HG03175 (cell line): ENCODE measurements at regions not wholly inside any gene's neighbourhood (a gene's known extent, or its start where the extent isn't known, plus 50 kb on each side); places are given as distances from the start of the nearest gene placed in this dataset.

Source experiments
- ATAC-seq: cut with Tn5 transposase; IDR thresholded peaks from one replicate; pipeline ENCODE4 v1.9.1; 2021; ENCODE audit warnings: mild to moderate bottlenecking, moderate library complexity; ENCODE audit not compliant: unreplicated experiment

DNA sequence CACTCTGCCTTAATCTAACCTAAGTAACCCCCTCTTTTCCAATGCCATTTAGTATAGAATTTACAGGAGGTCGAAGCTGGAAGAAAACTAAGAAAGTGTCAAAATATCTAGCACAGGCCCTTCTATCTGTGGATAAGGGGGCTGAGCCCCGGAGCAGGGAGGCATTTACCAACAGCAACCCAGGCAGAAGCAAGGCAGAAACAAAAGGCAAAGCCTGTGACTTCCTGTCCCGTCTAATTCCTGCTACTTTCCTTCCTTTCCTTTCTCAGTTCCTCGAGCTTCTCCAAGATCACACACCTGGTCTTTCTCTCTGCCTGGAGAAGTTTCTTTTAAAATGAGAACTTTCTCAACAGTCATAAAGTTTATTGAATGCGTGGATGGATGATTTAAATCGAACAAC lies 146.0 kb downstream of the FOXA2 start:
- no peak for ATAC-seq

DNA sequence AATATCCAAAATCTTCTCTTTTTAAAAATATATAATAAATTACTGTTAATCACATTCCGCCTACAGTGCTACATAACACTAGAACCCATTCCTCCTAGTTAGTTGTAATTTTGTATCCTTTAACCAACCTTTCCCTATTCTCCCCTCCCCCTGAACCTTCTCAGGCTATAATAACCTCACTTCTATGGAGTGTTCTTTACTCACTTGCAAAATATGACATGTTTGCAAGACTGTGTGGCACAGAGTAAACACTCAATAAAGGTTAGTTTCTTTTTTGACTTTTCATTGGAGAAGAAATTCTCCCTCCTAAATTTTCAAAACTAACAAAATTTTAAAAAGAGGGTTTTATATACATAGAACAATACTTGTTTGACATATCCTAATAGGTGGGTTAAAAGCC lies 147.0 kb downstream of the FOXA2 start:
- ATAC-seq = no peak

DNA sequence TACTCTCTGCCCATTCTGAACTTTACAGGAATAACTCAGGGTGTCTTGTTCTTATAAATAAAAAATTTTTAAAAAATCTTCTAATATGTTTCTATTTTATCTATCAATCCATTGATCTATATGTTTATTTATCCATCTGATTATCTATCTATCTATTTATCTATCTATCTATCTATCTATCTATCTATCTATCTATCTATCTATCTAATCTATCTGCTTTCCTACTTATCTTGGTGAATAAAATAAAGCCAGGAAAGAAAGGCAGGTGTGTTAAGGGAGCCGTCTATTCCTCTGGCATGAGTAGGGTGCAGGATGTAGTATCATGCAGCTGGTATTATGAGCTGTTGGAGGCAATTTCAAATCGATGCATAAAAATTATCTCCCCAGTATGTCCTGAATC lies 153.0 kb downstream of the FOXA2 start:
- ATAC-seq = no peak

DNA sequence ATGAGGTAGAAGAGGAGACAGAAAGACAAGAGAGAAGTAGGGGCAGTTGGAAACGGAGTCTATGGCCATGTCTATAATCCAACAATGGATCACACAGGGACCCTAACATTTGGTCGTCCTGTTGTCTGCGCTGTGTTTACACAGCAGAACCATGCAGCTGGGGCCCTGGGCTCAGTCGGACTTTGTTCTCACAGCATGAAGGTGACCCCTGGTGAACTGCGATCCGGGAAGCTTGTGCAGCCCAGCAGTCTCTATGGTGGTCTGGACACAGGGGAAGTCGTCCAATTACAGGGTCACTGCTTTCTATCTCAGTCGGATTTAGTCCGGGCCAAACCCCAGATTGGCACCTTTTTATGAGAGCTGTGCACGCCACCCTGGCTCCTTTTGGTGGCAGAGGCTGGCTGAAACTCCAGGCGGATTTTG lies 153.6 kb downstream of the FOXA2 start:
- ATAC-seq = no peak

DNA sequence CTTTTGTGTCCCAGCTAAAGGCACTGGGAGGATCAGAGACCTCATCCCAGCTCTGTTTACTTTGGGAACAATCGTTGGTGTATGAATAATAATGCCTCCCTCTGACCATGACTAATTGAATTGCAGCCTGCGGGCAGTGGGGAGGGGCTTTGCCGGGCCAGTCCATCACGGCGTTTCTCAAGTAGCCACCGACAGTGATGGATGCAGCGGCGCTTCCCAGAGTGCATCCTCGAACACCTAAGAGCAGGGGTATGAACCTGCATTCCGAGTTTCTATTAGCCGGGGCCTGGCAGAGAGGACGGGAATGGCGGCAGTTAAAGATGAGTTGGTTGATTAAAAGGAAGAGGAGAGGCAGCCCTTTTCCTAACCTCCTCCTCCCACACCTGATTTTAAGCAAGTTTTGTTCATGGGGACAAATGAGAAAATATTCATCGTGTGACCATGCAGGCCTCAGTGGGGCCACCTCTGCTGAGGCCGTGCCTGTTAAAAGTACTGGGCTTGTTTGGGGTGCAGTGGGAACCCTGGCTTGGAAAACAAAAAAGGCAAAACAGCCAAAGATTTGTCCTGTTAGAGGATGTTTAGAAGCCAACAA lies 154.1 kb downstream of the FOXA2 start:
- no peak for ATAC-seq

DNA sequence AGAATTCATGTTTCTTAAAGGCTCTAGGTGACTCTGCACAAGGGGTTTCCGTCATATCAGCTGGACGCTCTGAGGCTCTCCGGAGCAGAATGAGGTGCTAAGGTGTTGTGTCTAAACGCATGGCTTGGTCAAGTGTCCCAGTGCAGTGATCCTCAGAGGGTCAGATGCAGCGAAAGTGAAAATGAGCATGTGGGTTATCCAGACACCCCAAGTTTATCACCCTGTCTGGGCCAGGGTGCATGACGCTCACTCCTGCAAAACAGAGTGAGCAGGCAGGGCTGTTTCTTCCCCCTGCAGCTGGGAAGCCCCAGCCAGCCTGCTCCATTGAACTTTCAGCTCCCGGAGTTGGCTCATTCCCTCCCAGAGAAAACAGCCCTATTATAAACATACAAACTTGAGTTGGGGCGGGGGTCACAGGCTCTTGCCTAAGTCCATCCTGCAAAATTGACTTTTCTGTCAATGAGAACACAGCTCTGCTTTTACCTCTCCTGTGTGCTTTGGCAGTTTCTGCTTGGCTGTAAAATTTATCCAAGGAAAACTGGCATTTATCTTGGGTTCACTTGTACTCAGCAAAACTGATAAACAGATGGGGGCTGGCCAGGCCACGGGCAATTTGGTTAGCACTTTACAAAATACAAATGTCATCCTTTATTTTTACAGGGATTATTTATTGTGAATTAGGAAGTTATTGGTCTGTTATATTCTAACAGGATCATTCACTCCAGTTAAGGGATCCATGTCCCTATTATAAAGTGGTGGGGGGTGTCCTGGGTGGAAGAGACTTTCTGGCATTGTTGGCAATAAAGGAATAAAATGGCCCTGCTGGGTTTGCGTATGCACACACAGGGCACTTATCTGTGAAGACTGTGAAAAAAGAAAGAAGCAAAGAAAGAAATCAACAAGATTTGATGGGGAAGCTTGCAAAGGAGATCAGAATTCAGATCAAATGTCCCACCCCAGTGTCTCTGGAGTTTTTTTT lies 154.9 kb downstream of the FOXA2 start:
- no peak for ATAC-seq

DNA sequence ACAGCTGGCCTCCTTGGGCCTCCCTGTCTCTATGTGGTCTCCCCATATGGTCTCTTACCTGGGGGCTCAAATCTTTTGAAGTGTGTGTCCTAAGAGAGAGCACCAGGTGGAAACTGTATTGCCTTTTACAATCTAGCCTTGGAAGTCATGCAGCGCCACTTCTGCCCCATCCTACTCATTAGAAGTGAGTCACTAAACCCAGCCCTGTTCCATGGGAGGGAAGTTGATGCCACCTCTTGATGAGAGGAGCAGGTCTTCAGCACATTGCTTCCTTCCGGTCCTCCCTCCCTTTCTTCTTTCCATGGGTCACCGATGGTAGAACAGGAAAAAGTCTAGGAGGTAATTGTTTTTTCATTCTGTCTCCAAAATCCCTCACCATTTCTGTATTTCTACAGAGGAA lies 156.3 kb downstream of the FOXA2 start:
- no peak for ATAC-seq

DNA sequence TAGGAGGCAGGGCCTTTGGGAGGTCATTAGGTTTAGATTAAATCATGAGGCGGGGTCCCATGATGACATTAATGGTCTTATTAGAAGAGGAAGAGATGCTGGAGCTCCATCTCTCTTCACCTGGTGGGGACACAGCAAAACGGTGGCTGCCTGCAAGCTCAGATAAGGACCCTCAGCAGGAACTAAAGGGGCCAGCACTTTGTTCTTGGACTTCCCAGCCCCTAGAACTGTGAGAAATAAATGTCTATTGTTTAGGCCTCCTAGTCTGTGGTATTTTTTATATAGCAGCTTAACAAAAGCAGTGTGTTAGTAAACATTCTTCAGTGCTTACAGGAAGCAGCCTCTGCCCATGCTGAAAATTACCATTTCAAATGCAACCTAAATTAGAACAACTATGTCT lies 157.6 kb downstream of the FOXA2 start:
- no peak for ATAC-seq

DNA sequence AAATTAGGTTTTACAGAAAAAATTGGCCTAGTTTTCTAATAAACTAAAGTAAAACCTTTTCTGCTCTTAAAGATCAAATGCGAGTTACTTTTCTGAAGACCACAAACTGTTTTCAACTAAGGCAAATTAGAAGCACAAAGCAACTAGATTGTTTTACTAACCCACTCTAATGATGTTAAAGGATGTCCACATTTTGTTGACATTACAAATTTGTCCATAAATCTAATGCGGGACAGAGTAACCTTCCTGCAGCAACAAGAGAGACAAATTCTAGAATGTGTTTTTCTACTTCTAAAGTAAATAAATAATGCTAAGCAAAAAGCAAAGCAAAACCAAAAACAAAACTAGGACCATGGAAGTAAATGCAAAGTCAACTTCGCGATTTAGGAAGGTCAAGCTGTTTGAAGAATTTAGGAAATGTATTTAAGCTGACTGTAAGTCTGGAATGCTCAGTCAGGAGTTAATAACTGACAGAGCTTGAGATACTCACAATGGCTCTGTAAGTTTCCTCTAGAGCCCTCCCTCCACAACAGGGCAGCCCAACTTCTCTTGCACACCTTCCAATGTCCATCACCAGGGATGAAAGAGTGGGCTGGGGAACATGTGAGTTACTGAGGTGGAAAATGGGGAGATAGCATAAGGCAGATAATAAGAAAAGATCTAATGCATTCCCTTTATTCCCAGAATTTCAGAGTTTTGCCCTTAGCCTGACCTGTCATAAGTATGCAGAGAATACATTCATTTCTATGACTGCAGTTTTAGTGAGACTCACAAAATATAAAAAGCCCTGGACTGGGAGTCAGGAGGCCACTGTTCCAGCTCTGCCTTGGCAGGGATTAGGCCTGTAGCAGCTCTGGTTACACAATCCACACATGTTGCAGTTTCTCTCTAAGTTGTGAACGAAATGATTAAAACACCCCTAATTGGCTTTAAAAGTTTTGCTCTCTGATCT lies 158.8 kb downstream of the FOXA2 start:
- ATAC-seq = no peak

DNA sequence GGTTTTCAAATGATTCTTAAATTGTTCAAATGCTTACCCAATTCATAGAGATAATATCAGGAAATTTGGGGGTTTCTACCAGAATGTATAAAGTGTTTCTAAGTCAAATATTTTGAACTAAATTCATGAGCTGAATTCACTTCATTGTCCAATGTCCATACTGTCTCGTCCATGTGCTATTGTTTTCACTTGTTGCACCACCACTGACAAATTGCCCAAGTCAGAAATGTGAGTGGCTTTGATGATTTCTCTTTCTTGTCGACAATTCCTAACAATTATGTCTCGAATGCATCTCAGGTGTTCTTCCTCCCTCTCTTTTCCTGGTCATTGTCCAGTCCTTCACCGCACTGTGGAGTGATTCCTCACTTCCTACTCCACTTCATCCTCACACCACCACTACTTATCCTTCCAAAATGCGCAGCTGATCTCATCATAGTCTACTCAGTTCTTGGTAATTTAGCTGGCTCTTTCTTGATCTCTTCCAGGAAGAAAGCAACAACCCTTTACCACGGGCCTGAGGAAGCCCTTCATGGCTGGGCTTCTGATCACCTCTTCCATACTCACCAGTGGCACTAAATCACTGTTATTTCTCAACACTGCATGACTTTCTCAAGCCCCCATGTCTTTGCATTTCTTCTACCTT lies 161.1 kb downstream of the FOXA2 start:
- no peak for ATAC-seq

DNA sequence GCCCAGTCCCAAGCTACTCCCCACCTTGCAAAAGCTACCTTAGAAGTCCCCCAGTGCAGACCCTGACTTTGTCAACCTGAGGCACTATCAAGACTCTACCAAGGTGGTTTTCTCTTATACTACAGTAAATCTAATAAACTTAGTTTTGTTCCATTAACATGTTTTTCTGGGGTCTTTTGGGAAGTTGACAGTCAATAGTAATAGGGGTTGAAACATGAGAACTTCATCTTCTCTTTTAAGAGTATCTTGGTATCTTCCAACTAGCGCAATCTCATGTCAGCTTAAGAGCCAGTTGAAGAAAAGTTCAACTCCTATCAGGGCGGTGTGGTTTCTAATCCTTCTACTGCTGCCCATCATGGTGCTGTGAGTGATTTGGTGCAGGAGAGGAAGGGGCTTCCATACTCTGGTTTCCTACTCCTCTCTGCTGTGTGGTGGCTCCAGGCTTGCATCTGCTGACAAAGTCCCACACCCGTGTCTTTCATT lies 164.2 kb downstream of the FOXA2 start:
- no peak for ATAC-seq

DNA sequence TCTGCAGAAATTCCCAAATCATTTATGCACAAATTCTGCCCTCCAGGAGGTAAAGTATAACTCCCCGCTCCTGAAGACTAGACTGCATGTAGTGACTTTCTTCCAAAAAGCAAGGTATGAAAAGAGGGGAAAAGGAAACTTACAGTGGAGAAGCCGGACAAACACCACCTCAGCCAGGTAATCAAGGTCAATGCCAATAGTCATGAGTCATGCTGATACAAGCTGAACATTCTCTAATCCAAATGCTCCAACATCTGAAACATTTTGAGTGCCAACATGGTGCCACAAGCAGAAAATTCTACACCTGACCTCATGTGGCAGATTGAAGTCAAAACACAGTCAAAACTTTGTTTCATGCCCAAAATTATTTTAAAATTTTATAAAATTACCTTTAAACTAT lies 165.6 kb downstream of the FOXA2 start:
- ATAC-seq = no peak

DNA sequence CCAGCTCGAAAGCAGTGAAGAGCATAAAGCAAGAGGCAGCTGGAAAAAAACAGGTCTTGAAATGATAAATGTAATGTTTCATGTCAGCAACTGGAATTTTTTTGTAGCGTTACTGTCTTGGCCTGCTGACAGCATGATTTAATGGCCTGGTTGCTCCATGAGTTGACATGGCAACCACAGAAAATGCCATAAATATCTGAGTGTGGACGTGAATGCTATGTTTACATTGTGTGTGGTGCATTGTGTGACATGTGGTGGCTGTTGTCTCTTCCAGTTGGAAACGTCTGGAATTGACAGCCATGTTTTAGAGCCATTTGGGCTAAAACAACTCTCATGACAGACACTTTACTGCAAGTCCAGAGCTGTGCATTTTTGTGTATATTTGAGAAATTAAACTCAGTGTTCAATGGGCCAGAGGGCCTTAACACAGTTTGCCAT lies 170.0 kb downstream of the FOXA2 start:
- no peak for ATAC-seq

DNA sequence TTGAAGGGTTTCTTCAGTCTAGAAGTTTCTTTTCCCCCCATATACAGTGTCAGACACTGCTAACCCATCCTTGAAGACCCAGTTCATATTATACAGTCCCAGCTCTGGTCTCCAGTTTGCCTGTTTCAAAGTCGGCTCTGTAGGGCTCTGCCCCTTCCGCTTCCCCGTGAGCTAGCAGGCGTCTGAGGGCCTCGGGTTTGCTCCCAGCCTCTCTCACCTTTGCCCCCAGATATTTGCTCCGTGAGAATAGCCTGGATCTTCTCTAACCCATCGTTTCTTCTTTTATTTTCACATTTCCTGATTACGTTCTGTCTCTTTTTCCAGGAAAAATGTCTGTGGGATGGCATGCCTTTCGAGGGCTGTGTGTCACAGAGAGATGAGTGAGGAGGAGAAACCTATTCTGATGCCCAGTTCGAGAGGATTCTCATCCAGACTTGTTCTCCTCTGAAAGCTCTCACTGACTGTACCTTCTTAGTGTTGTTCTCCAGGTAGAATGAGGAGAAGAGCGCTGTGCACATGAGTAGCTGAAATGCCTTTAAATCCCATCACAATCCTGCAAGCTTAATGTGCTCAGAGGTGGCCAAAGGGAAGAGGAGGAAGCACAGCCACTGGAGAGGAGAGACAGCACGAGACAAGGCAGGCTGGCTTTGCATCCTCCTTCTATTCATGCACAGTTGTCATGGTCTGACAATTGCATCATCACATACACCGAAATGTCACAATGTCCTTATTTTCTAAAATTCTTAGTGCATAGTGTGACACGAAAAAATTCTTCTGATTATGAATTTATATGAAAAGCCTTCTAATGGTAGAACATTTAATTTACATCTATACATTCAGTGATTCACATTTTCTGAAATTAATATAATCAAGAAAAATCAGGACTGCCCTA lies 171.1 kb downstream of the FOXA2 start:
- ATAC-seq = no peak

DNA sequence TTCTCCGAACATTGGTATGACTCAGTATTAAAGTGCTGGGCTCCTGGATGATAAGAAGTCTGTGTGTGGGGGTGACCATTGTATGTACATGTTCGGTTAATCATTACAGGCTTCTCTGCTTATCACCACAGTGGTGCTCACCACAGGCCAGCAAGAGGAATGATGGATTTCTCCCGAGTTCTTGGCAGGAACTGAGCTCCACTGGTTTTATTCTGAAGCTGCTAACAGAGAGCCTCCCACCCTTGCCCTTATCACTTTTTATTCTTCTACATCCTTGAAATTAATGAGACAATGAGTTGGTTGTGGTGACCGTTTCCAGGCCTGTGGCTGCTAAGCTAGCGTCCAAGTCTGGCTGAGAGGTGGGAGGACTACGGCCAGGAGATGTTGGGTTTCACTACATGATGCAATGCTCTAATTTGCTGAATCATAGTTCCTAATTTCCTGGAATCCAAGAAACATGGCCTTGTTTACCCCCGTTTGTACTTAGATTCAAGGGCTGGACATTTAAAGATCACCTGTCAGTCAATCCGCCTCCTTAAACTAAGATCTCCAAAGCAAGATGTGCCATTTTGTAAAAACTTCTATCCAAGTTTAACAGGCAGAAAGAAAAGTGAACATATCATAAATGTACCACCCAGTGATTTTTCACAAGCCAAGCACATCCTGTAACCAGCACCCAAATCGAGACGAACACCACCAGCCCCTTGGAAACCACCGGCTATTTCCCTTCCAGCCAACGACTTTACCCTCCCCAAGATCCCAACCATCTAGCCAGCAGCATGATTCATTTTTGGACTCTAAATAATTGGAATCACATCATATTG lies 172.5 kb downstream of the FOXA2 start:
- ATAC-seq = no peak

DNA sequence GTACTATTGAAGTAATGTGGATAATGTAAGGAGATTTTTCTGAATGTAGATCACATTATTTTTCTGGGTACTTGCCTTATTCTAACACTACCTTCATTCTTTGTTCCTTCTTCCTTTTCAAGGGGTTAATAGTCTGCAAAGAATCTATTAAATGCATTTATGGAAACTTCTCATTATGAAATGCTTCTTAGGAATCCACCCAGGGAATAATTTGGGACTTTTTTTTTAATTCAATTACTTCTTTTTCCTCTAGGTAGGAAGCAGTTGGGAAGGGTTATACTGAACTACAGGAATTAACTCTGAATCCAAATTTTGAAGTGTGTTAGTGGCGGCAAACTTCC lies 173.1 kb downstream of the FOXA2 start:
- ATAC-seq = no peak

DNA sequence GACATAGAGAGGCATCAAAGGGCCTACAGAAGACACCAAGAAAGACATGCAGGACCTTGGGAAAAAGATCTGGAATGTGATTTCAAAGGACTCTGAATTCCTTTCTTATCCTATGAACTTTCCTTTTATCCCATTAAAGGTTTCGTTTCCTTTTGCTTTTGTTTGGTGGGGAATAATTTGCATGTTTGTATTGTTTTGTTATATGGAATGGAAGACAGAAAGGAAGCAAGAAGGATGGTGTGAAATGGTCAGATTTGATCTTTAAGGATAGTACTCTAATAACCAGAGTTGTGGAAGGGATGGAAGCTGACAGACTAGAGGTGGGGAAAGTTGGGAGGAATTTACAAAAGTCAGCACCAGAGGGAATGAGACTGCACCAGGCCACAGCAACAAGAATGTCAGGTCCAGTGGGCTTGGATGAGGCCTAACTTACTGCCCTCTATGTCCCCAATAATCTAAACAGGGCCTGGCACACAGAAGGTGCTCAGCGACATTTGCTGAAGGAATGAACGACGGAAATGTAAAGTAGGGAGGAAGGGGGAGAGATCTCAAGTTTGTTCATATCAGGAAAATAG lies 173.7 kb downstream of the FOXA2 start:
- ATAC-seq = no peak
